SK-N-SH treated with all-trans-retinoic acid at 6 μM for 48 hours (cell line): ENCODE measurements at regions not wholly inside any gene's neighbourhood (a gene's known extent, or its start where the extent isn't known, plus 50 kb on each side); places are given as distances from the start of the nearest gene placed in this dataset.

Experiments used
- ATAC-seq: fragments of 200-7000 bp; cut with Tn5 transposase; 3 replicates; pipeline ENCODE4 v1.9.1; 2020; ENCODE audit warnings: mild to moderate bottlenecking, moderate library complexity
- CREB5 ChIP-seq: fragments of 250-450 bp; sonication (Bioruptor Pico); IDR thresholded peaks from 2 replicates; pipeline ENCODE4 v1.5.1; 2020; ENCODE audit warnings: low read depth, mild to moderate bottlenecking, moderate library complexity
- CSDC2 ChIP-seq: fragments of 250-450 bp; sonication (Bioruptor Pico); IDR thresholded peaks from 2 replicates; pipeline ENCODE4 v1.5.0; 2020; ENCODE audit warnings: mild to moderate bottlenecking, moderate library complexity
- CSRNP3 ChIP-seq: fragments of 250-450 bp; sonication (Bioruptor Pico); IDR thresholded peaks from 2 replicates; pipeline ENCODE4 v1.5.1; 2021; ENCODE audit warnings: mild to moderate bottlenecking, moderate library complexity
- ESRRG ChIP-seq: fragments of 250-450 bp; sonication (Bioruptor Pico); IDR thresholded peaks from 2 replicates; pipeline ENCODE4 v1.6.1; 2021; ENCODE audit warnings: mild to moderate bottlenecking
- GLIS3 ChIP-seq: fragments of 250-450 bp; sonication (Bioruptor Pico); IDR thresholded peaks from 2 replicates; pipeline ENCODE4 v1.5.0; 2020; ENCODE audit warnings: mild to moderate bottlenecking, moderate library complexity
- ISL1 ChIP-seq: fragments of 250-450 bp; sonication (Bioruptor Pico); IDR thresholded peaks from 2 replicates; pipeline ENCODE4 v2.1.2; 2022; ENCODE audit warnings: mild to moderate bottlenecking, moderate library complexity
- OSR1 ChIP-seq: fragments of 250-450 bp; sonication (Bioruptor Pico); IDR thresholded peaks from 2 replicates; pipeline ENCODE4 v1.8.0; 2022; ENCODE audit warnings: moderate library complexity, mild to moderate bottlenecking, inconsistent platforms
- PATZ1 ChIP-seq: fragments of 250-450 bp; sonication (Bioruptor Pico); IDR thresholded peaks from 2 replicates; pipeline ENCODE4 v1.8.0; 2020; ENCODE audit warnings: mild to moderate bottlenecking, moderate library complexity, borderline replicate concordance
- POU6F1 ChIP-seq: fragments of 250-450 bp; sonication (Bioruptor Pico); IDR thresholded peaks from 2 replicates; pipeline ENCODE4 v1.8.0; 2021; ENCODE audit warnings: low read depth, mild to moderate bottlenecking, moderate library complexity, borderline replicate concordance
- PPARA ChIP-seq: fragments of 250-450 bp; sonication (Bioruptor Pico); IDR thresholded peaks from 2 replicates; pipeline ENCODE4 v1.5.0; 2020; ENCODE audit warnings: mild to moderate bottlenecking, borderline replicate concordance
- RARB ChIP-seq: fragments of 250-450 bp; sonication (Bioruptor Pico); IDR thresholded peaks from 2 replicates; pipeline ENCODE4 v1.8.0; 2021; ENCODE audit warnings: mild to moderate bottlenecking, moderate library complexity
- SNAI2 ChIP-seq: fragments of 250-450 bp; sonication (Bioruptor Pico); IDR thresholded peaks from 2 replicates; pipeline ENCODE4 v1.5.0; 2020; ENCODE audit warnings: mild to moderate bottlenecking, moderate library complexity
- TCF4 ChIP-seq: fragments of 250-450 bp; sonication (Bioruptor Pico); IDR thresholded peaks from 2 replicates; pipeline ENCODE4 v1.8.0; 2021; ENCODE audit warnings: mild to moderate bottlenecking, moderate library complexity, borderline replicate concordance
- TOX ChIP-seq: fragments of 250-450 bp; sonication (Bioruptor Pico); IDR thresholded peaks from 2 replicates; pipeline ENCODE4 v1.8.0; 2021; ENCODE audit warnings: mild to moderate bottlenecking, moderate library complexity, borderline replicate concordance
- TSHZ2 ChIP-seq: fragments of 250-450 bp; sonication (Bioruptor Pico); IDR thresholded peaks from 2 replicates; pipeline ENCODE4 v1.5.0; 2020; ENCODE audit warnings: mild to moderate bottlenecking, moderate library complexity
- ZC3H10 ChIP-seq: fragments of 250-450 bp; sonication (Bioruptor Pico); IDR thresholded peaks from 2 replicates; pipeline ENCODE4 v1.5.1; 2021; ENCODE audit warnings: mild to moderate bottlenecking, moderate library complexity
- ZFP3 ChIP-seq: fragments of 250-450 bp; sonication (Bioruptor Pico); IDR thresholded peaks from 2 replicates; pipeline ENCODE4 v1.5.0; 2020; ENCODE audit warnings: mild to moderate bottlenecking, moderate library complexity
- ZFP30 ChIP-seq: fragments of 450-650 bp; formaldehyde crosslinking; IDR thresholded peaks from 2 replicates; pipeline ENCODE4 v1.5.0; 2022; ENCODE audit warnings: mild to moderate bottlenecking, moderate library complexity
- ZNF70 ChIP-seq: fragments of 450-650 bp; formaldehyde crosslinking; IDR thresholded peaks from 2 replicates; pipeline ENCODE4 v1.5.0; 2020; ENCODE audit warnings: mild to moderate bottlenecking, moderate library complexity
- ZNF8 ChIP-seq: fragments of 450-650 bp; formaldehyde crosslinking; IDR thresholded peaks from 2 replicates; pipeline ENCODE4 v1.5.0; 2020; ENCODE audit warnings: mild to moderate bottlenecking, moderate library complexity

- TF ChIP-seq ZFP30 (CRISPR knock-in tag): no peak
Measured at GRCh38 chr15:62338497-62338896, 173.4 kb upstream of the C2CD4B start (continued).

GRCh38 chr15:62342959-62343358 is 177.9 kb upstream of the C2CD4B start:
- TF ChIP-seq ZC3H10: no peak
- no peak for TF ChIP-seq GLIS3 (CRISPR knock-in tag)
- no peak for TF ChIP-seq ZFP3
- TF ChIP-seq TCF4: no peak
- no peak for TF ChIP-seq ESRRG (CRISPR knock-in tag)
- TF ChIP-seq ZFP30 (CRISPR knock-in tag): no peak
- no peak for TF ChIP-seq CREB5 (CRISPR knock-in tag)
- no peak for TF ChIP-seq PATZ1 (CRISPR knock-in tag)
- TF ChIP-seq CSDC2 (CRISPR knock-in tag): no peak
- TF ChIP-seq OSR1: no peak
- no peak for ATAC-seq

GRCh38 chr15:62343397-62343796 is 178.3 kb upstream of the C2CD4B start:
- ATAC-seq: no peak
- TF ChIP-seq ZNF8 (CRISPR knock-in tag) (no peak), ZNF70 (no peak), SNAI2 (CRISPR knock-in tag) (no peak), PATZ1 (CRISPR knock-in tag) (no peak), GLIS3 (CRISPR knock-in tag) (no peak), TCF4 (no peak), TOX (CRISPR knock-in tag) (no peak), CSDC2 (CRISPR knock-in tag) (no peak), ISL1 (CRISPR knock-in tag) (no peak), ESRRG (CRISPR knock-in tag) (no peak), PPARA (CRISPR knock-in tag) (no peak), CSRNP3 (no peak), ZC3H10 (no peak), ZFP3 (no peak), POU6F1 (CRISPR knock-in tag) (no peak), CREB5 (CRISPR knock-in tag) (no peak), TSHZ2 (CRISPR knock-in tag) (no peak), RARB (no peak)
